ENCODE measurements at regions not wholly inside any gene's neighbourhood (a gene's known extent, or its start where the extent isn't known, plus 50 kb on each side); places are given as distances from the start of the nearest gene placed in this dataset.

DNA sequence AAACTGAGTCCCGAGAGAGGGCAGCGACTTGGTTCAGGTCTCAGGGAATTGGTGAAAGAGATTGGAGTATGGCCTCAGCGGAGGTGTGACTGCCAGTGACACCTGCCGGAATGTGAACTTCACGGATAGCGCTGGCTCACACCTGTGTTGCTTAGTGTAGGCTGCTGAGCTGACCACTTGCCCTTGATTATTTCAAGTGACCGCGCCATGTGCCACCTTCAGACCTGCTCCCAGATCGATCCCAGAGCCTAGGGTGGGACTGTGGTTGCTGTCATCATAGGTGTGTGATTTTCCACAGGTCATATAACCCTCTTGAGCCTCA lies 134.8 kb downstream of the GLI2 start:
- H3K27me3 ChIP-seq (ENCODE audit: insufficient read depth, low read depth, severe bottlenecking): no peaks in the 10 kb centered on the region
- no peaks in the 10 kb centered on the region for H3K9me3 ChIP-seq (ENCODE audit: severe bottlenecking)
- no peak overlapping the region for H3K27ac ChIP-seq
- H3K4me3 ChIP-seq (ENCODE audit: low read depth, low read length): no peak overlapping the region
- TF ChIP-seq, protein P1, sequence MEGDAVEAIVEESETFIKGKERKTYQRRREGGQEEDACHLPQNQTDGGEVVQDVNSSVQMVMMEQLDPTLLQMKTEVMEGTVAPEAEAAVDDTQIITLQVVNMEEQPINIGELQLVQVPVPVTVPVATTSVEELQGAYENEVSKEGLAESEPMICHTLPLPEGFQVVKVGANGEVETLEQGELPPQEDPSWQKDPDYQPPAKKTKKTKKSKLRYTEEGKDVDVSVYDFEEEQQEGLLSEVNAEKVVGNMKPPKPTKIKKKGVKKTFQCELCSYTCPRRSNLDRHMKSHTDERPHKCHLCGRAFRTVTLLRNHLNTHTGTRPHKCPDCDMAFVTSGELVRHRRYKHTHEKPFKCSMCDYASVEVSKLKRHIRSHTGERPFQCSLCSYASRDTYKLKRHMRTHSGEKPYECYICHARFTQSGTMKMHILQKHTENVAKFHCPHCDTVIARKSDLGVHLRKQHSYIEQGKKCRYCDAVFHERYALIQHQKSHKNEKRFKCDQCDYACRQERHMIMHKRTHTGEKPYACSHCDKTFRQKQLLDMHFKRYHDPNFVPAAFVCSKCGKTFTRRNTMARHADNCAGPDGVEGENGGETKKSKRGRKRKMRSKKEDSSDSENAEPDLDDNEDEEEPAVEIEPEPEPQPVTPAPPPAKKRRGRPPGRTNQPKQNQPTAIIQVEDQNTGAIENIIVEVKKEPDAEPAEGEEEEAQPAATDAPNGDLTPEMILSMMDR (IDR thresholded peaks at IDR 0.05; ENCODE audit: low read depth, low read length): no peak
- DNase-seq: no peak
- no peaks in the 10 kb centered on the region for H3K36me3 ChIP-seq

DNA sequence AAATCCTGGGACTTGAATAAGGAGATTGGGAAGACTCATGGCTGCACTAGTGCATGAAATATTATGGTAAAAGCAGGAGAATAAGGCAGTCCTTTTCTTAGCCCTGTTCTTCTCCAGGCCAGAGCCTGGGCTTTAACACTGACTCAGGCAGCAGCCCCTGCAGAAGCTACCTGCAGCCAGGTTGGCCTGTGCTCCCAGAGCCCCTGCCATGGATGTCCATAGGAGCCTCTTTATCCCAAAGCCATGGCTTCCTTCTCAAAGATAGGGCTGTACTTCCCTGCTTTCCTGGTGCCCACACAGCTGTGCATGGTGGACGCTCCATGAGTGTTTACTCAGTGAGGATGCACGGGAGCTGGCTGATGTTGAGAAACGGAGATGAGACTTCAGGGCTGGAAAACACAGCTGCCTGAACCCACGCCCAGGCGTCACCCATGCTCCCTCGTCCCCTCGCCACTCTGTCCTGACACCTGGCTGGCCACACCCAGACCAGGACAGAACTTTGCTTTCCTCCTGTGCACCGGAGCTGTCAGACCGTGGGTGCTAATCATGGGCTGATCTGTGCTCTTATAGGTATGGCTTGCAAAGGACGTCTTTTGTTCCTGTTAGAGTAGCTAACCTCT lies 135.5 kb downstream of the GLI2 start:
- TF ChIP-seq, protein P1 (IDR thresholded peaks at IDR 0.05; ENCODE audit: low read depth, low read length): no peak
- Histone ChIP-seq H3K9me3 (ENCODE audit: severe bottlenecking) (no peaks in the 10 kb centered on the region), H3K27me3 (ENCODE audit: insufficient read depth, low read depth, severe bottlenecking) (no peaks in the 10 kb centered on the region), H3K27ac (no peak overlapping the region), H3K4me3 (ENCODE audit: low read depth, low read length) (no peak overlapping the region), H3K36me3 (no peaks in the 10 kb centered on the region)
- no peak for DNase-seq

DNA sequence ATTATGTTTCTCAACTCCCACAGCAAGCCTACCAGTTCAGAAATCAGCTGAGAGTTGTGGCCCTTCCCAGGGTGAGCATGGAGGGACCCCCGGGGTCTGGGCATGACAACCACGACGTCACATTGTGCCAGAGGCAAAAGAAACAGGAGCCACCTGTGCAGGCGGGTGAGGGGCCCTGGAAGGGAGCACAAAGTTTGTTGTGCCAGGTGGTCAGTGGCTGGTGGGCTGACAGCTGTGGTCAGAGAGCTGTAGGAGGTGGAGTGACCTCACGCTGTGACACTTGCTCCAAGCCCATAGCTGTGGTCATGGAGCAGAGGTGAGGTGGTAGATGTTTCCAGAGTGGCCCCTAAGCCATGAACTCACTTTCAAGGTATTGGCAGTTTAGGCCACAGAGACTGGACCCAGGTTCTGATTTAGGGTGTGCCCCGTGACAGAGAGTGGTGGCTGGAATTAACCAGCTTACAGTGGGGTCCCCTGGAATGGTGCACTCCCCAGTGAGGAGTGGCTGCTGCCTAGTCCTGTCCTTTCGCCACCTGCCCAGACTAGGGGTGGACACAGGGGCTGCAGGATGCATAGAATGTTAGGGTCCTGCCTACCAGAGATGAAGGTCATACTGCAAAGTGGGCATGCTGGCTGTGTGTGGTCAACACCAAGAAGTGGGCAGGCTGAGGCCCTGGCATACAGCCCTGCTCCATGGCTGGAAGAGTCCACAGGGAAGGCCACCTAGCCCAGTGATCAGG lies 136.4 kb downstream of the GLI2 start:
- DNase-seq: no peak
- no peaks in the 10 kb centered on the region for H3K9me3 ChIP-seq (ENCODE audit: severe bottlenecking)
- TF ChIP-seq, protein P1 (IDR thresholded peaks at IDR 0.05; ENCODE audit: low read depth, low read length): no peak
- no peaks in the 10 kb centered on the region for H3K27me3 ChIP-seq (ENCODE audit: insufficient read depth, low read depth, severe bottlenecking)
- H3K36me3 ChIP-seq: no peaks in the 10 kb centered on the region
- no peak overlapping the region for H3K4me3 ChIP-seq (ENCODE audit: low read depth, low read length)
- no peak overlapping the region for H3K27ac ChIP-seq

DNA sequence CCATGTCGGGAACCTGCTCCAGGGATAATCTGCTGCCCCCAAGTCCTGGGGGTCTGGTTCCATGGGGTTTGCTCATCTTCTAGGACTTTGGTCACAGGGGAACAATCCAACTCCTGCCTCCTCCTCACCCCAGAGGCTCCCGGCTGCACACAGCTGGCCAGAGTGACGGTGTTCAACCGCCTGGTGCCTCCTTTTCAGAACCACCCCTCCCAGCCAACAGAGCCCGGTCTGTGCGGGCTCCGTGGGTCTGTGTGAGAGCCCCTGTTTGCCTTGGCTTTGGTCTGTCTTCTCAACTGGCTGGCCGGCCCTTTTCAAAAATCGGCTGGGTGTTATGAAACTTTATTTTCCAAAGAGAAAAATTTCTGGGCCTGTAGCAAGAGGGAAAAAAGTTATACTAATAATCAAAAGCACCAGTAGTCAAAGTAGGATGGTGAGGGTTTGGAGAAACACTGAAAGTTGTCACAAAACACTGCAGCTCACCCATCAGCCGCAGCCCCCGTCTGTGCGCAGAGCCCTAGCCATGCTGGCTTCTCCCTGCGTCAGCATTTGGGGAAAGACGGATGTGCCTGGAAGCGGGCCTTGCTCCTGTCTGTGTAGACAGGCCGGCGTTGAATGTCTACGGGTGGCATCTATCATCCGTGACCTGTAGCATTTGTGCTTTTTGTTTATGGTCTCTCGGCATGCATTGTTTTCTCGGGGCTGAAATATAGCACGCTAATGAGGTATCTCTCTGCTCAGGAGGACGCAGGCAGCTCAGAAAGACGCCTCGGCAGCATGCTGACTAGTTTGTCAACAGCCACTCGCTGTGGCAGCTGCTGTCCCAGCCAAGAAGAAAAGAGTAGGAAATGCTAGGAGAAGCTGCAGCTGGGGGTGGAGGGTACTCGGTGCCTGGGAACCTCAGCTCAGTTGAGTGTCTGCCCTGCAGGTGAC lies 138.6 kb downstream of the GLI2 start:
- TF ChIP-seq, protein P1 (IDR thresholded peaks at IDR 0.05; ENCODE audit: low read depth, low read length): no peak
- H3K27ac ChIP-seq: no peak overlapping the region
- H3K36me3 ChIP-seq: no peaks in the 10 kb centered on the region
- H3K4me3 ChIP-seq (ENCODE audit: low read depth, low read length): no peak overlapping the region
- no peak for DNase-seq
- no peaks in the 10 kb centered on the region for H3K27me3 ChIP-seq (ENCODE audit: insufficient read depth, low read depth, severe bottlenecking)
- H3K9me3 ChIP-seq (ENCODE audit: severe bottlenecking): no peaks in the 10 kb centered on the region

DNA sequence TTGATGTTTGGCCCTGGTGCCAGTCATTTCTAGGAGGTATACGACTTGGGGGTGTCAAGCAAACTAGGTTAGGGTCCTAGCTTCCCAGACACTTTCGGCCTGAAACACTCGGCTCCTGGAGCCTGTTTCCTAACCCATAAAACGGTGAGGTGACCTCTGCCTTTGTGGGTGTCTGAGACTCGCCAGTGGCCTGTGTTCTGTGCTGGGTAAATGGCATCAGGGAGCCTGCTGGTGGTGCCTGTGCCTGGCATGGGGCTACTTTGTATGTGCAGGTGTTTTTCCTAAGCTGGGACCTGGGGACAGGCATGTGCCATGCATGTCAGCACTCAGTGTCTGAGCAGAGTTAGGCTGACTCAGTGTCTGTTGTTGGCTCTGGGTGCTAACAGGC lies 139.2 kb downstream of the GLI2 start:
- no peak for DNase-seq
- Histone ChIP-seq H3K4me3 (ENCODE audit: low read depth, low read length) (no peak overlapping the region), H3K9me3 (ENCODE audit: severe bottlenecking) (no peaks in the 10 kb centered on the region), H3K36me3 (no peaks in the 10 kb centered on the region), H3K27me3 (ENCODE audit: insufficient read depth, low read depth, severe bottlenecking) (no peaks in the 10 kb centered on the region), H3K27ac (peak overlapping the region; percentile 39; the same call in 1 of the 2 replicates)
- TF ChIP-seq, protein P1 (IDR thresholded peaks at IDR 0.05; ENCODE audit: low read depth, low read length): no peak
